Loucy (cell line): ENCODE measurements at regions not wholly inside any gene's neighbourhood (a gene's known extent, or its start where the extent isn't known, plus 50 kb on each side); places are given as distances from the start of the nearest gene placed in this dataset.

Source experiments
- H2AFZ ChIP-seq: fragments of 200-600 bp; sonication (generic); 2 replicates; pipeline ENCODE4 v1.6.0; 2016; ENCODE audit warnings: antibody characterized with exemption, mild to moderate bottlenecking, low read length, moderate library complexity
- H3F3A ChIP-seq: fragments of 200-600 bp; 2 replicates; pipeline ENCODE4 v1.6.0; 2016; ENCODE audit warnings: antibody characterized with exemption, low read depth, mild to moderate bottlenecking
- H3K27me3 ChIP-seq: fragments of 200-600 bp; sonication (generic); 2 replicates; pipeline ENCODE4 v1.6.1; 2014; ENCODE audit warnings: low read length, mild to moderate bottlenecking; ENCODE audit not compliant: insufficient read depth, poor library complexity, severe bottlenecking
- H3K36me3 ChIP-seq: fragments of 200-600 bp; sonication (generic); 2 replicates; pipeline ENCODE4 v1.6.1; 2016; ENCODE audit warnings: low read length; ENCODE audit not compliant: insufficient read depth
- H3K4me1 ChIP-seq: fragments of 200-600 bp; sonication (generic); 2 replicates; pipeline ENCODE4 v1.5.1; 2014; ENCODE audit warnings: low read length, mild to moderate bottlenecking; ENCODE audit not compliant: insufficient read depth, poor library complexity, severe bottlenecking
- H3K4me2 ChIP-seq: fragments of 200-600 bp; sonication (generic); 2 replicates; pipeline ENCODE4 v1.6.0; 2014; ENCODE audit warnings: antibody characterized with exemption, low read length, low read depth, mild to moderate bottlenecking; ENCODE audit not compliant: poor library complexity, severe bottlenecking
- H3K4me3 ChIP-seq: fragments of 200-600 bp; sonication (generic); 2 replicates; pipeline ENCODE4 v1.5.1; 2014; ENCODE audit warnings: low read length, mild to moderate bottlenecking, mixed read lengths; ENCODE audit not compliant: poor library complexity, severe bottlenecking
- H3K79me2 ChIP-seq: fragments of 200-600 bp; sonication (generic); 2 replicates; pipeline ENCODE4 v1.6.1; 2014; ENCODE audit warnings: low read length; ENCODE audit not compliant: insufficient read depth
- H3K9ac ChIP-seq: fragments of 200-600 bp; sonication (generic); 2 replicates; pipeline ENCODE4 v1.6.0; 2014; ENCODE audit warnings: mild to moderate bottlenecking, low read depth, low read length, moderate library complexity; ENCODE audit not compliant: poor library complexity, severe bottlenecking
- H3K9me2 ChIP-seq: fragments of 200-600 bp; sonication (generic); replicated peaks from 2 replicates; pipeline ENCODE4 v1.6.1; 2016; ENCODE audit warnings: low read depth, low read length, mixed read lengths
- H3K9me3 ChIP-seq: fragments of 200-600 bp; sonication (generic); 2 replicates; pipeline ENCODE4 v1.6.1; 2014; ENCODE audit warnings: mild to moderate bottlenecking, antibody characterized with exemption, low read length, low read depth; ENCODE audit not compliant: insufficient read depth
- H4K20me1 ChIP-seq: fragments of 200-600 bp; sonication (generic); 2 replicates; pipeline ENCODE4 v1.6.0; 2014; ENCODE audit warnings: antibody characterized with exemption, low read length, mild to moderate bottlenecking; ENCODE audit not compliant: insufficient read depth, poor library complexity, severe bottlenecking
- EZH2phosphoT487 ChIP-seq: fragments of 200-600 bp; IDR thresholded peaks from 2 replicates; pipeline ENCODE4 v1.6.1; 2018; ENCODE audit warnings: antibody characterized with exemption, mild to moderate bottlenecking, moderate library complexity, borderline replicate concordance
- TF ChIP-seq, protein P1 (sequence below): fragments of 200-600 bp; sonication (generic); conservative IDR thresholded peaks from 2 replicates; pipeline ENCODE4 v1.5.1; 2014; ENCODE audit warnings: mild to moderate bottlenecking, antibody characterized with exemption, low read length

GRCh38 chr7:88589927-88590326 lies 169.6 kb upstream of the ZNF804B start:
- Histone ChIP-seq H3K9me2 (no peaks in the 10 kb centered on the region), H3F3A (no peaks in the 10 kb centered on the region), H3K4me2 (no peak overlapping the region), H3K4me3 (no peak overlapping the region), H4K20me1 (no peaks in the 10 kb centered on the region), H3K36me3 (no peaks in the 10 kb centered on the region), H3K27me3 (no peaks in the 10 kb centered on the region), H3K9ac (no peak overlapping the region), H3K4me1 (no peaks in the 10 kb centered on the region), H3K79me2 (no peaks in the 10 kb centered on the region), H3K9me3 (no peaks in the 10 kb centered on the region; the same call in 1 of the 2 replicates), H2AFZ (no peak overlapping the region)
- no peak for TF ChIP-seq EZH2phosphoT487
- TF ChIP-seq, protein P1, sequence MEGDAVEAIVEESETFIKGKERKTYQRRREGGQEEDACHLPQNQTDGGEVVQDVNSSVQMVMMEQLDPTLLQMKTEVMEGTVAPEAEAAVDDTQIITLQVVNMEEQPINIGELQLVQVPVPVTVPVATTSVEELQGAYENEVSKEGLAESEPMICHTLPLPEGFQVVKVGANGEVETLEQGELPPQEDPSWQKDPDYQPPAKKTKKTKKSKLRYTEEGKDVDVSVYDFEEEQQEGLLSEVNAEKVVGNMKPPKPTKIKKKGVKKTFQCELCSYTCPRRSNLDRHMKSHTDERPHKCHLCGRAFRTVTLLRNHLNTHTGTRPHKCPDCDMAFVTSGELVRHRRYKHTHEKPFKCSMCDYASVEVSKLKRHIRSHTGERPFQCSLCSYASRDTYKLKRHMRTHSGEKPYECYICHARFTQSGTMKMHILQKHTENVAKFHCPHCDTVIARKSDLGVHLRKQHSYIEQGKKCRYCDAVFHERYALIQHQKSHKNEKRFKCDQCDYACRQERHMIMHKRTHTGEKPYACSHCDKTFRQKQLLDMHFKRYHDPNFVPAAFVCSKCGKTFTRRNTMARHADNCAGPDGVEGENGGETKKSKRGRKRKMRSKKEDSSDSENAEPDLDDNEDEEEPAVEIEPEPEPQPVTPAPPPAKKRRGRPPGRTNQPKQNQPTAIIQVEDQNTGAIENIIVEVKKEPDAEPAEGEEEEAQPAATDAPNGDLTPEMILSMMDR: no peak

DNA sequence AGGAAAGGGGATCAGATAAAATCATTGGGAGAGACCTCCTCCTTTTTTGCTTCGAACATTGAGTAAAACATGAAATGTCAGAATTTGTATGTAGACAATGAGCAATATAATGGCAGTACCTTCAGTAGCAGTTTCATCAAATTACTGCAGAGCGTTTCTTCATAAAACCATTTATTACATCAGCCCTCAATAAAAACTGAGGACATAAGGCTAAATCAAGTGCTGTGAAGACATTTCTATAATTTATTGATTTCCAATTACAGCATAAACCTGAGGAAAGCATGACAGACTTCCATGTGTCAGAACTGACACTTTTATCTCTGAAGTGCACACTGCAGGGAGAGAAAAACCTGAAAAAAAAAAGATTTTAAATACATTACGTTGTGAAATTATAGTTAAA lies 172.6 kb upstream of the ZNF804B start:
- Histone ChIP-seq H3K9ac (no peak overlapping the region), H3K36me3 (no peaks in the 10 kb centered on the region), H3K4me3 (no peak overlapping the region), H3K4me2 (no peak overlapping the region), H4K20me1 (no peaks in the 10 kb centered on the region), H3K9me2 (no peaks in the 10 kb centered on the region), H3K79me2 (no peaks in the 10 kb centered on the region), H3F3A (no peaks in the 10 kb centered on the region), H3K9me3 (no peaks in the 10 kb centered on the region; the same call in 1 of the 2 replicates), H3K27me3 (no peaks in the 10 kb centered on the region), H3K4me1 (no peaks in the 10 kb centered on the region), H2AFZ (no peak overlapping the region)
- TF ChIP-seq EZH2phosphoT487: no peak
- TF ChIP-seq, protein P1: no peak

DNA sequence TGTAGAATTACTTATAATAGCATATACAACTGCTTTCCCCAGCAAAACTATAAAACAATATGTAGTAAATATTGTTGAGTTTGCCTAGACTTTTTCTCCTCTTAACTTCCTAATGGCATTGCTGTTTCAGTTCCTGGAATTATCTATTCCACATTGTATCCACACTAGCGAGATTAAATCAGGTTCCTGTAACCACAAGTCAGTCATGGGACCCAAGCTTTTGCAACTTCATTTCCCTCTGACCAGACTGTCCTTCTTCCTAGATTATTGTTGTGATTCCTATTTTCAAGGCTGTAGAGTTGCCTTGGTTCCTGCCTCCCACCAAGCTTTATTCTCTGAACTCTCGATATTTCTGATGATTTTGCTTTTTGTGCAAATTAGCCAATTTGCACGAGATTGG lies 173.3 kb upstream of the ZNF804B start:
- Histone ChIP-seq H3K27me3 (no peaks in the 10 kb centered on the region), H2AFZ (no peak overlapping the region), H3K4me1 (no peaks in the 10 kb centered on the region), H3K9ac (no peak overlapping the region), H3K79me2 (no peaks in the 10 kb centered on the region), H3F3A (no peaks in the 10 kb centered on the region), H4K20me1 (no peaks in the 10 kb centered on the region), H3K9me2 (no peaks in the 10 kb centered on the region), H3K4me3 (no peak overlapping the region), H3K4me2 (no peak overlapping the region), H3K36me3 (no peaks in the 10 kb centered on the region), H3K9me3 (no peaks in the 10 kb centered on the region; the same call in 1 of the 2 replicates)
- TF ChIP-seq, protein P1: no peak
- no peak for TF ChIP-seq EZH2phosphoT487
